Activated CD4-positive, CD25-positive, alpha-beta regulatory T cell treated with anti-CD3 and anti-CD28 coated beads, Interleukin-2, amount 50 U/mL, for 24 hours (primary cell): ENCODE measurements at regions not wholly inside any gene's neighbourhood (a gene's known extent, or its start where the extent isn't known, plus 50 kb on each side); places are given as distances from the start of the nearest gene placed in this dataset.
A peak's percentile ranks its signal among the peaks of the same experiment; 100 is the strongest.

Source experiments
- ATAC-seq, 2 donors: fragments of 150-1000 bp; cut with Tn5 transposase; one replicate each; pipeline ENCODE4 v1.10.0; 2021; ENCODE audit warnings: mild to moderate bottlenecking in 1 of 2, moderate library complexity in 1 of 2

- no peak for ATAC-seq
These were observed 88.5 kb downstream of the ELAPOR2 start for GRCh38 chr7:86970986-86971385.

GRCh38 chr7:86970547-86970946, 88.9 kb downstream of the ELAPOR2 start:
- ATAC-seq = no peak

- ATAC-seq = no peak
These were observed 89.6 kb downstream of the ELAPOR2 start for GRCh38 chr7:86969865-86970264.

- no peak for ATAC-seq
These were observed 90.8 kb downstream of the ELAPOR2 start for GRCh38 chr7:86968618-86969017.

GRCh38 chr7:86966916-86967315, 92.5 kb downstream of the ELAPOR2 start:
- ATAC-seq = no peak

- no peak for ATAC-seq
These were observed 93.7 kb downstream of the ELAPOR2 start for GRCh38 chr7:86965727-86966120.

GRCh38 chr7:86964973-86965726, 94.3 kb downstream of the ELAPOR2 start:
- ATAC-seq = no peak

- ATAC-seq = peak in 1 of 2 donors; percentile 53
These were observed 95.7 kb downstream of the ELAPOR2 start for GRCh38 chr7:86963599-86964230.

GRCh38 chr7:86962623-86963022, 96.8 kb downstream of the ELAPOR2 start:
- no peak for ATAC-seq

- ATAC-seq = no peak
These were observed 97.8 kb downstream of the ELAPOR2 start for GRCh38 chr7:86961686-86962085.

- ATAC-seq = no peak
These were observed 101.1 kb downstream of the ELAPOR2 start for GRCh38 chr7:86958380-86958779.

GRCh38 chr7:86956567-86956966, 102.9 kb downstream of the ELAPOR2 start:
- no peak for ATAC-seq

- ATAC-seq = no peak
These were observed 103.5 kb downstream of the ELAPOR2 start for GRCh38 chr7:86955895-86956503.

- ATAC-seq = no peak
These were observed 104.5 kb downstream of the ELAPOR2 start for GRCh38 chr7:86954971-86955370.

- no peak for ATAC-seq
These were observed 105.7 kb downstream of the ELAPOR2 start for GRCh38 chr7:86953653-86954336.

GRCh38 chr7:86953219-86953618, 106.2 kb downstream of the ELAPOR2 start:
- ATAC-seq = no peak

GRCh38 chr7:86951895-86952294, 107.6 kb downstream of the ELAPOR2 start:
- peak in 1 of 2 donors; percentile 56 for ATAC-seq

- no peak for ATAC-seq
These were observed 108.5 kb downstream of the ELAPOR2 start for GRCh38 chr7:86950944-86951343.

- no peak for ATAC-seq
These were observed 109.1 kb downstream of the ELAPOR2 start for GRCh38 chr7:86950360-86950759.

- ATAC-seq = no peak
These were observed 109.6 kb downstream of the ELAPOR2 start for GRCh38 chr7:86949779-86950260.

GRCh38 chr7:86949052-86949778, 110.2 kb downstream of the ELAPOR2 start:
- peak in 1 of 2 donors; percentile 53 for ATAC-seq

- no peak for ATAC-seq
These were observed 111.5 kb downstream of the ELAPOR2 start for GRCh38 chr7:86947929-86948328.

GRCh38 chr7:86943447-86943846, 116.0 kb downstream of the ELAPOR2 start:
- ATAC-seq = no peak
